GM23248 (cell line): ENCODE measurements at regions not wholly inside any gene's neighbourhood (a gene's known extent, or its start where the extent isn't known, plus 50 kb on each side); places are given as distances from the start of the nearest gene placed in this dataset.
"Not testable (repeated sequence)": the region's sequence is repeated elsewhere in the genome, so short reads cannot be mapped to it uniquely, and the experiment has no call there.

Experiments
- DNase-seq: peaks from one replicate; pipeline ENCODE4 v3.0.0-alpha.2; 2015
- H2AFZ ChIP-seq: fragments of 200-600 bp; sonication (generic); 2 replicates; pipeline ENCODE4 v1.6.1; 2016; ENCODE audit warnings: antibody characterized with exemption
- H3F3A ChIP-seq: fragments of 200-600 bp; sonication (generic); 2 replicates; pipeline ENCODE4 v1.6.1; 2016; ENCODE audit warnings: mild to moderate bottlenecking, antibody characterized with exemption, mixed run types; ENCODE audit not compliant: insufficient read depth
- H3K27ac ChIP-seq: fragments of 200-600 bp; sonication (generic); 2 replicates; pipeline ENCODE4 v1.5.1; 2016; ENCODE audit warnings: mild to moderate bottlenecking
- H3K27me3 ChIP-seq: fragments of 200-600 bp; sonication (generic); replicated peaks from 2 replicates; pipeline ENCODE4 v1.6.1; 2016; ENCODE audit warnings: mild to moderate bottlenecking; ENCODE audit not compliant: insufficient read depth
- H3K36me3 ChIP-seq: fragments of 200-600 bp; sonication (generic); 2 replicates; pipeline ENCODE4 v1.6.1; 2016; ENCODE audit warnings: low read depth, mild to moderate bottlenecking
- H3K4me1 ChIP-seq: fragments of 200-600 bp; sonication (generic); 2 replicates; pipeline ENCODE4 v1.6.1; 2016; ENCODE audit warnings: mild to moderate bottlenecking; ENCODE audit not compliant: insufficient read depth
- H3K4me2 ChIP-seq: fragments of 200-600 bp; sonication (generic); one replicate; pipeline ENCODE4 v1.6.1; 2016; ENCODE audit warnings: mild to moderate bottlenecking; ENCODE audit not compliant: unreplicated experiment
- H3K4me3 ChIP-seq: fragments of 200-600 bp; sonication (generic); 2 replicates; pipeline ENCODE4 v1.5.1; 2016; ENCODE audit warnings: mild to moderate bottlenecking
- H3K79me2 ChIP-seq: fragments of 200-600 bp; sonication (generic); 2 replicates; pipeline ENCODE4 v1.6.1; 2016; ENCODE audit warnings: mild to moderate bottlenecking; ENCODE audit not compliant: insufficient read depth
- H3K9ac ChIP-seq: fragments of 200-600 bp; sonication (generic); 2 replicates; pipeline ENCODE4 v1.6.1; 2016; ENCODE audit warnings: mild to moderate bottlenecking
- H3K9me2 ChIP-seq: fragments of 200-600 bp; sonication (generic); 2 replicates; pipeline ENCODE4 v1.6.1; 2016; ENCODE audit warnings: mixed run types, mild to moderate bottlenecking, moderate library complexity; ENCODE audit not compliant: insufficient read depth
- H3K9me3 ChIP-seq: fragments of 200-600 bp; sonication (generic); one replicate; pipeline ENCODE4 v1.6.1; 2017; ENCODE audit warnings: low read depth
- H4K20me1 ChIP-seq: fragments of 200-600 bp; sonication (generic); 2 replicates; pipeline ENCODE4 v1.6.0; 2016; ENCODE audit not compliant: insufficient read depth
- EZH2 ChIP-seq: fragments of 200-600 bp; sonication (generic); IDR thresholded peaks from 2 replicates; pipeline ENCODE4 v1.6.1; 2018; ENCODE audit warnings: antibody characterized with exemption, mild to moderate bottlenecking; ENCODE audit not compliant: insufficient read depth, poor library complexity, severe bottlenecking
- EZH2phosphoT487 ChIP-seq: fragments of 200-600 bp; sonication (generic); IDR thresholded peaks from 2 replicates; pipeline ENCODE4 v1.6.1; 2018; ENCODE audit warnings: antibody characterized with exemption, moderate library complexity, mild to moderate bottlenecking, low read depth; ENCODE audit not compliant: insufficient read depth
- WGBS, 2 experiments: methylation state at CpG; one replicate each; pipeline ENCODE4 v1.1.6; 2015 to 2017; ENCODE audit warnings: low lambda C conversion rate in 2 of 2, low coverage in 1 of 2; ENCODE audit errors: missing lambda C conversion rate in 2 of 2; 5-methylcytosine and 5-hydroxymethylcytosine counted together
- in situ Hi-C: fragments of 300-500 bp; cut with MboI; formaldehyde crosslinking; loops from 2 replicates; pipeline ENCODE4 v1.15.0; 2020

- no peak overlapping the region for H2AFZ ChIP-seq
- no peaks in the 10 kb centered on the region for H3K79me2 ChIP-seq
- H3K9me3 ChIP-seq, result no peaks in the 10 kb centered on the region
- no peak overlapping the region for H3K4me3 ChIP-seq
- no peak overlapping the region for H3K27ac ChIP-seq
- no peaks in the 10 kb centered on the region for H3K9me2 ChIP-seq
- H3K27me3 ChIP-seq, result no peaks in the 10 kb centered on the region
- in situ Hi-C loops, result loop anchor here (25.0 kb wide), 1 partner anchor 1291 kb away; no protein-coding TSS in a partner anchor
- H3K9ac ChIP-seq, result no peak overlapping the region
- H3K4me2 ChIP-seq, result no peak overlapping the region
- H3F3A ChIP-seq, result no peaks in the 10 kb centered on the region
- H3K4me1 ChIP-seq, result no peaks in the 10 kb centered on the region
- no peak for DNase-seq
- H3K36me3 ChIP-seq, result no peaks in the 10 kb centered on the region
- 32 to 40% methylated on average over 9 of the region's 9 CpGs for WGBS, 2 experiments
- H4K20me1 ChIP-seq, result no peaks in the 10 kb centered on the region
- no peak for TF ChIP-seq EZH2phosphoT487
- TF ChIP-seq EZH2, result no peak
Measured at GRCh38 chr7:119271147-119271779, 1001.7 kb upstream of the KCND2 start.

- H3K27ac ChIP-seq, result no peak overlapping the region
- TF ChIP-seq EZH2phosphoT487, result no peak
- TF ChIP-seq EZH2, result no peak
- H3K27me3 ChIP-seq, result no peaks in the 10 kb centered on the region
- H3K4me1 ChIP-seq, result no peaks in the 10 kb centered on the region
- no peaks in the 10 kb centered on the region for H3F3A ChIP-seq
- no peak overlapping the region for H3K9ac ChIP-seq
- no peak overlapping the region for H3K4me2 ChIP-seq
- no peak for DNase-seq
- H3K9me2 ChIP-seq, result no peaks in the 10 kb centered on the region
- no peaks in the 10 kb centered on the region for H4K20me1 ChIP-seq
- H3K36me3 ChIP-seq, result no peaks in the 10 kb centered on the region
- H3K4me3 ChIP-seq, result no peak overlapping the region
- H2AFZ ChIP-seq, result no peak overlapping the region
- no peaks in the 10 kb centered on the region for H3K79me2 ChIP-seq
- no peaks in the 10 kb centered on the region for H3K9me3 ChIP-seq
- in situ Hi-C loops, result no loop called here
- WGBS, 2 experiments, result 16 to 19% methylated on average over 1 of the region's 1 CpG
Measured at GRCh38 chr7:119281181-119281846, 991.7 kb upstream of the KCND2 start.

- H3K27ac ChIP-seq, result no peak overlapping the region
- no peak overlapping the region for H3K9ac ChIP-seq
- in situ Hi-C loops, result no loop called here
- no peaks in the 10 kb centered on the region for H3K36me3 ChIP-seq
- no peaks in the 10 kb centered on the region for H3K4me1 ChIP-seq
- no peaks in the 10 kb centered on the region for H4K20me1 ChIP-seq
- H3K4me3 ChIP-seq, result no peak overlapping the region
- no peak for DNase-seq
- H3K27me3 ChIP-seq, result no peaks in the 10 kb centered on the region
- no peak overlapping the region for H2AFZ ChIP-seq
- WGBS, 2 experiments, result 24 to 26% methylated on average over 3 of the region's 3 CpGs
- TF ChIP-seq EZH2phosphoT487, result no peak
- no peak for TF ChIP-seq EZH2
- H3K9me3 ChIP-seq, result no peaks in the 10 kb centered on the region
- H3K79me2 ChIP-seq, result no peaks in the 10 kb centered on the region
- no peaks in the 10 kb centered on the region for H3K9me2 ChIP-seq
- no peak overlapping the region for H3K4me2 ChIP-seq
- no peaks in the 10 kb centered on the region for H3F3A ChIP-seq
Measured at GRCh38 chr7:119283353-119283752, 989.6 kb upstream of the KCND2 start.

DNA sequence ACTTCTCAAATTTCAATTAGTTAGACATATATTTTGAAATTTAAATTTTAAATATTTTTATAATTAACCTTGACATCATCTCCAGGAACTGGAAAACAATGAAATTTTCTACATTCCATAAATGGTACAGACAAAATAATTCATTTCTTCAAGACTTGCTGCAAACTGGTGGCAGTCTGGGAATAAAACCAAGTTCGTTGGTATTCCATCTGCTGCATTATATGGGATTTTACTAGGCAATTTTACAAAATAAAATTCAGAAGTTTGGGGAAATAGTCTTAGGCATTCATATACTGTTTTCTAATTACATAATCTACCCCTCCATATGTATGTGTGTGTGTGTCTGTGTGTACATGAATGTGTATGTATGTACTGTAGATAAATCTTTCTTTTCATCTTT lies 984.6 kb upstream of the KCND2 start:
- WGBS, 2 experiments, result 13 to 20% methylated on average over 1 of the region's 1 CpG
- TF ChIP-seq EZH2phosphoT487 (no peak), EZH2 (no peak)
- H3K27me3 ChIP-seq, result no peaks in the 10 kb centered on the region
- H3K9me2 ChIP-seq, result no peaks in the 10 kb centered on the region
- no peak overlapping the region for H3K27ac ChIP-seq
- no peaks in the 10 kb centered on the region for H3F3A ChIP-seq
- no peak overlapping the region for H2AFZ ChIP-seq
- H3K4me1 ChIP-seq, result no peaks in the 10 kb centered on the region
- H3K36me3 ChIP-seq, result no peaks in the 10 kb centered on the region
- H3K9ac ChIP-seq, result no peak overlapping the region
- no peaks in the 10 kb centered on the region for H3K79me2 ChIP-seq
- H3K4me3 ChIP-seq, result no peak overlapping the region
- no peaks in the 10 kb centered on the region for H3K9me3 ChIP-seq
- H4K20me1 ChIP-seq, result no peaks in the 10 kb centered on the region
- in situ Hi-C loops, result no loop called here
- no peak overlapping the region for H3K4me2 ChIP-seq
- DNase-seq, result no peak

DNA sequence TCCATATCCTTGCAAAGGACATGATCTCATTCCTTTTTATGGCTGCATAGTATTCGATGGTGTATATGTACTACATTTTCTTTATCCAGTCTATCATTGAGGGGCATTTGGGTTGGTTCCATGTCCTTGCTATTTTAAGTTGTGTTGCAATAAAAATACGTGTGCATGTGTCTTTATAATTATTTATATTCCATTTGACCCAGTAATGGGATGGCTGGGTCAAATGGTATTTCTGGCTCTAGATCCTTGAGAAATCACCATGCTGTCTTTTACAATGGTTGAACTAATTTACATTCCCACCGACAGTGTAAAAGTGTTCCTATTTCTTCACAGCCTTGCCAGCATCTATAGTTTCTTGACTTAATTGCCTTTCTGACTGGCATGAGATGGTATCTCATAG lies 972.6 kb upstream of the KCND2 start:
- H4K20me1 ChIP-seq, H3K9me3 ChIP-seq, H3K36me3 ChIP-seq, H3K27ac ChIP-seq, H3K4me1 ChIP-seq, H3K79me2 ChIP-seq, H3K27me3 ChIP-seq, H3K4me3 ChIP-seq, DNase-seq, H3F3A ChIP-seq, in situ Hi-C loops, H3K4me2 ChIP-seq, H3K9me2 ChIP-seq, H3K9ac ChIP-seq, H2AFZ ChIP-seq: not testable (repeated sequence)
- 1 to 4% methylated on average over 3 of the region's 3 CpGs for WGBS, 2 experiments
